H9 (cell line): ENCODE measurements at regions not wholly inside any gene's neighbourhood (a gene's known extent, or its start where the extent isn't known, plus 50 kb on each side); places are given as distances from the start of the nearest gene placed in this dataset.

Experiments
- DNase-seq: peaks from one replicate; pipeline ENCODE4 v3.0.0-alpha.2; 2017
- H2AFZ ChIP-seq: one replicate; pipeline ENCODE4 v1.6.1; 2013; ENCODE audit warnings: mild to moderate bottlenecking, low read length, control low read depth, moderate library complexity
- H2AK5ac ChIP-seq: 2 replicates; pipeline ENCODE4 v1.6.1; 2013; ENCODE audit warnings: low read length, control low read depth, mixed read lengths; ENCODE audit not compliant: insufficient read length
- H2BK120ac ChIP-seq: one replicate; pipeline ENCODE4 v1.6.1; 2013; ENCODE audit warnings: low read depth, mild to moderate bottlenecking, low read length, control low read depth, inconsistent platforms; ENCODE audit not compliant: poor library complexity, severe bottlenecking
- H2BK12ac ChIP-seq: 2 replicates; pipeline ENCODE4 v1.6.1; 2013; ENCODE audit warnings: low read length, control low read depth, mixed read lengths, low read depth; ENCODE audit not compliant: insufficient read length
- H2BK15ac ChIP-seq: 2 replicates; pipeline ENCODE4 v1.6.1; 2013; ENCODE audit warnings: low read depth, low read length, control low read depth
- H2BK20ac ChIP-seq: one replicate; pipeline ENCODE4 v1.6.1; 2013; ENCODE audit warnings: low read depth, mild to moderate bottlenecking, low read length, control low read depth, inconsistent platforms; ENCODE audit not compliant: poor library complexity, severe bottlenecking
- H2BK5ac ChIP-seq: 2 replicates; pipeline ENCODE4 v1.6.1; 2013; ENCODE audit warnings: low read length, control low read depth, mixed read lengths; ENCODE audit not compliant: insufficient read length
- H3K14ac ChIP-seq: 2 replicates; pipeline ENCODE4 v1.6.1; 2013; ENCODE audit warnings: low read length, control low read depth; ENCODE audit not compliant: insufficient read depth
- H3K18ac ChIP-seq: 2 replicates; pipeline ENCODE4 v1.6.1; 2013; ENCODE audit warnings: low read depth, mild to moderate bottlenecking, mixed read lengths, low read length, control low read depth; ENCODE audit not compliant: insufficient read length
- H3K23ac ChIP-seq: 2 replicates; pipeline ENCODE4 v1.6.1; 2013; ENCODE audit warnings: low read length, control low read depth, mixed read lengths, low read depth; ENCODE audit not compliant: insufficient read length
- H3K23me2 ChIP-seq: 2 replicates; pipeline ENCODE4 v1.6.1; 2013; ENCODE audit warnings: low read depth, mild to moderate bottlenecking, mixed read lengths, low read length, control low read depth; ENCODE audit not compliant: insufficient read length, poor library complexity, severe bottlenecking
- H3K27ac ChIP-seq: 2 replicates; pipeline ENCODE4 v1.5.1; 2013; ENCODE audit warnings: low read length, control low read depth, mixed read lengths, low read depth; ENCODE audit not compliant: insufficient read length
- H3K27me3 ChIP-seq: 2 replicates; pipeline ENCODE4 v1.6.1; 2013; ENCODE audit warnings: low read length, control low read depth, inconsistent platforms; ENCODE audit not compliant: insufficient read depth
- H3K4ac ChIP-seq: 2 replicates; pipeline ENCODE4 v1.6.1; 2013; ENCODE audit warnings: low read depth, mild to moderate bottlenecking, control low read depth, inconsistent platforms, low read length, moderate library complexity
- H3K4me1 ChIP-seq: 2 replicates; pipeline ENCODE4 v1.6.1; 2013; ENCODE audit warnings: low read length, control low read depth, inconsistent platforms; ENCODE audit not compliant: insufficient read depth
- H3K4me2 ChIP-seq: 2 replicates; pipeline ENCODE4 v1.6.1; 2013; ENCODE audit warnings: low read length, control low read depth, mixed read lengths; ENCODE audit not compliant: insufficient read length, insufficient read depth
- H3K56ac ChIP-seq: 2 replicates; pipeline ENCODE4 v1.6.1; 2013; ENCODE audit warnings: low read depth, mild to moderate bottlenecking, mixed read lengths, low read length, control low read depth; ENCODE audit not compliant: insufficient read length
- H3K79me1 ChIP-seq: 2 replicates; pipeline ENCODE4 v1.6.1; 2013; ENCODE audit warnings: low read depth, mild to moderate bottlenecking, moderate library complexity, low read length, control low read depth, inconsistent platforms; ENCODE audit not compliant: insufficient read depth, poor library complexity, severe bottlenecking
- H3K79me2 ChIP-seq: 2 replicates; pipeline ENCODE4 v1.6.1; 2013; ENCODE audit warnings: low read length, control low read depth, inconsistent platforms; ENCODE audit not compliant: insufficient read depth
- H3K9ac ChIP-seq: 2 replicates; pipeline ENCODE4 v1.6.1; 2013; ENCODE audit warnings: low read length, control low read depth, mixed read lengths; ENCODE audit not compliant: insufficient read length; ENCODE audit errors: extremely low read depth
- H3K9me3 ChIP-seq: one replicate; pipeline ENCODE4 v1.6.1; 2013; ENCODE audit warnings: low read depth, low read length, inconsistent platforms; ENCODE audit not compliant: control insufficient read depth
- H3T11ph ChIP-seq: one replicate; pipeline ENCODE4 v1.6.1; 2013; ENCODE audit warnings: mild to moderate bottlenecking, low read length, control low read depth, inconsistent platforms
- H4K20me1 ChIP-seq: one replicate; pipeline ENCODE4 v1.6.1; 2013; ENCODE audit not compliant: control insufficient read depth, insufficient read length, insufficient read depth
- H4K5ac ChIP-seq: 2 replicates; pipeline ENCODE4 v1.6.1; 2013; ENCODE audit warnings: low read depth, mild to moderate bottlenecking, mixed read lengths, low read length, control low read depth; ENCODE audit not compliant: insufficient read length
- H4K8ac ChIP-seq: replicated peaks from 2 replicates; pipeline ENCODE4 v1.6.1; 2013; ENCODE audit warnings: low read length, control low read depth, mixed read lengths, low read depth; ENCODE audit not compliant: insufficient read length
- H4K91ac ChIP-seq: 2 replicates; pipeline ENCODE4 v1.6.1; 2013; ENCODE audit warnings: low read depth, mild to moderate bottlenecking, moderate library complexity, mixed read lengths, low read length, control low read depth; ENCODE audit not compliant: insufficient read length
- H3K27ac Mint-ChIP-seq, 3 experiments: 2 replicates in 2 of 3; 3 replicates in 1 of 3; pipeline ENCODE4 v1.8.0; 2020 to 2021; ENCODE audit warnings: mixed read lengths in 3 of 3, mild to moderate bottlenecking in 1 of 3, moderate library complexity in 1 of 3
- H3K27me3 Mint-ChIP-seq: 2 replicates; pipeline ENCODE4 v1.8.0; 2021; ENCODE audit warnings: low read depth, mild to moderate bottlenecking, moderate library complexity, mixed read lengths
- H3K36me3 Mint-ChIP-seq, 3 experiments: 2 replicates in 2 of 3; 3 replicates in 1 of 3; pipeline ENCODE4 v1.8.0; 2020 to 2021; ENCODE audit warnings: low read depth in 3 of 3, mixed read lengths in 3 of 3; ENCODE audit not compliant: insufficient read depth in 1 of 3
- H3K4me1 Mint-ChIP-seq, 2 experiments: 2 replicates each; pipeline ENCODE4 v1.8.0; 2020; ENCODE audit warnings: mixed read lengths in 2 of 2
- H3K4me3 Mint-ChIP-seq, 2 experiments: 2 replicates in 1 of 2; 3 replicates in 1 of 2; pipeline ENCODE4 v1.8.0; 2020 to 2021; ENCODE audit warnings: mild to moderate bottlenecking in 2 of 2, mixed read lengths in 2 of 2, moderate library complexity in 1 of 2
- H3K9me3 Mint-ChIP-seq, 2 experiments: 2 replicates in 1 of 2; 3 replicates in 1 of 2; pipeline ENCODE4 v1.8.0; 2020; ENCODE audit warnings: mild to moderate bottlenecking in 2 of 2, mixed read lengths in 2 of 2, moderate library complexity in 1 of 2
- CTCF ChIP-seq: fragments of 200-600 bp; sonication (generic); conservative IDR thresholded peaks from 3 replicates; pipeline ENCODE4 v1.8.0; 2021; ENCODE audit warnings: antibody characterized with exemption, mild to moderate bottlenecking
- WGBS: extraction: QIAGEN DNeasy Blood & Tissue Kit; methylation state at CpG from one replicate; pipeline ENCODE4 v1.1.7; 2013; ENCODE audit warnings: missing lambda C conversion rate, low lambda C conversion rate, mixed read lengths; ENCODE audit not compliant: insufficient read length; ENCODE audit errors: extremely low coverage; 5-methylcytosine and 5-hydroxymethylcytosine counted together

- Mint-ChIP-seq H3K9me3 (peaks cover 27 to 31% of the 10 kb centered on the region in 2 experiments), H3K27ac (no peak overlapping the region; a peak in 2 of 7 replicates), H3K4me3 (no peak overlapping the region), H3K36me3 (peaks cover 14 to 32% (median 15%) of the 10 kb centered on the region in 3 experiments), H3K4me1 (peaks cover 16 to 34% of the 10 kb centered on the region in 2 experiments), H3K27me3 (peaks cover 13% of the 10 kb centered on the region)
- Histone ChIP-seq H3K18ac (no peak overlapping the region), H3K27me3 (no peaks in the 10 kb centered on the region), H3K79me2 (no peaks in the 10 kb centered on the region), H3K56ac (no peak overlapping the region), H4K8ac (no peak overlapping the region), H2BK120ac (no peak overlapping the region), H2BK20ac (no peak overlapping the region), H3K9ac (no peak overlapping the region), H3K23me2 (no peaks in the 10 kb centered on the region), H3K4ac (no peak overlapping the region), H3K27ac (no peak overlapping the region), H2BK15ac (no peak overlapping the region), H2AFZ (no peak overlapping the region), H4K91ac (no peak overlapping the region), H2BK12ac (no peak overlapping the region), H3K23ac (no peak overlapping the region), H2AK5ac (no peak overlapping the region), H4K20me1 (no peaks in the 10 kb centered on the region), H3K4me1 (no peaks in the 10 kb centered on the region; the same call in 1 of the 2 replicates), H3T11ph (no peak overlapping the region), H3K9me3 (no peaks in the 10 kb centered on the region), H2BK5ac (no peak overlapping the region), H3K4me2 (no peak overlapping the region), H3K14ac (no peak overlapping the region), H4K5ac (no peak overlapping the region), H3K79me1 (no peaks in the 10 kb centered on the region)
- no peak for DNase-seq
- no CpG with 5 or more reads among the region's 3 CpGs for WGBS
- no peak for TF ChIP-seq CTCF
Measured at GRCh38 chr2:172342611-172343010, 84.8 kb upstream of the ITGA6 start.
